ENCODE measurements at regions not wholly inside any gene's neighbourhood (a gene's known extent, or its start where the extent isn't known, plus 50 kb on each side); places are given as distances from the start of the nearest gene placed in this dataset.

- TF ChIP-seq NKRF (conservative IDR thresholded peaks at IDR 0.05) (no peak), SIX5 (IDR thresholded peaks at IDR 0.05; ENCODE audit: low read depth, low read length, severe bottlenecking) (no peak), RFX5 (IDR thresholded peaks at IDR 0.05; ENCODE audit: low read depth, low read length) (no peak), NR2C1 (IDR thresholded peaks at IDR 0.05) (no peak), ZNF207 (IDR thresholded peaks at IDR 0.05; ENCODE audit: borderline replicate concordance) (no peak), PAX8 (IDR thresholded peaks at IDR 0.05) (no peak)
- TF ChIP-seq, protein P1, sequence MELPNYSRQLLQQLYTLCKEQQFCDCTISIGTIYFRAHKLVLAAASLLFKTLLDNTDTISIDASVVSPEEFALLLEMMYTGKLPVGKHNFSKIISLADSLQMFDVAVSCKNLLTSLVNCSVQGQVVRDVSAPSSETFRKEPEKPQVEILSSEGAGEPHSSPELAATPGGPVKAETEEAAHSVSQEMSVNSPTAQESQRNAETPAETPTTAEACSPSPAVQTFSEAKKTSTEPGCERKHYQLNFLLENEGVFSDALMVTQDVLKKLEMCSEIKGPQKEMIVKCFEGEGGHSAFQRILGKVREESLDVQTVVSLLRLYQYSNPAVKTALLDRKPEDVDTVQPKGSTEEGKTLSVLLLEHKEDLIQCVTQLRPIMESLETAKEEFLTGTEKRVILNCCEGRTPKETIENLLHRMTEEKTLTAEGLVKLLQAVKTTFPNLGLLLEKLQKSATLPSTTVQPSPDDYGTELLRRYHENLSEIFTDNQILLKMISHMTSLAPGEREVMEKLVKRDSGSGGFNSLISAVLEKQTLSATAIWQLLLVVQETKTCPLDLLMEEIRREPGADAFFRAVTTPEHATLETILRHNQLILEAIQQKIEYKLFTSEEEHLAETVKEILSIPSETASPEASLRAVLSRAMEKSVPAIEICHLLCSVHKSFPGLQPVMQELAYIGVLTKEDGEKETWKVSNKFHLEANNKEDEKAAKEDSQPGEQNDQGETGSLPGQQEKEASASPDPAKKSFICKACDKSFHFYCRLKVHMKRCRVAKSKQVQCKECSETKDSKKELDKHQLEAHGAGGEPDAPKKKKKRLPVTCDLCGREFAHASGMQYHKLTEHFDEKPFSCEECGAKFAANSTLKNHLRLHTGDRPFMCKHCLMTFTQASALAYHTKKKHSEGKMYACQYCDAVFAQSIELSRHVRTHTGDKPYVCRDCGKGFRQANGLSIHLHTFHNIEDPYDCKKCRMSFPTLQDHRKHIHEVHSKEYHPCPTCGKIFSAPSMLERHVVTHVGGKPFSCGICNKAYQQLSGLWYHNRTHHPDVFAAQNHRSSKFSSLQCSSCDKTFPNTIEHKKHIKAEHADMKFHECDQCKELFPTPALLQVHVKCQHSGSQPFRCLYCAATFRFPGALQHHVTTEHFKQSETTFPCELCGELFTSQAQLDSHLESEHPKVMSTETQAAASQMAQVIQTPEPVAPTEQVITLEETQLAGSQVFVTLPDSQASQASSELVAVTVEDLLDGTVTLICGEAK (IDR thresholded peaks at IDR 0.05; ENCODE audit: borderline replicate concordance) = no peak
These were observed 421.6 kb upstream of the PIK3R1 start (continued) for GRCh38 chr5:67793966-67794365.

DNA sequence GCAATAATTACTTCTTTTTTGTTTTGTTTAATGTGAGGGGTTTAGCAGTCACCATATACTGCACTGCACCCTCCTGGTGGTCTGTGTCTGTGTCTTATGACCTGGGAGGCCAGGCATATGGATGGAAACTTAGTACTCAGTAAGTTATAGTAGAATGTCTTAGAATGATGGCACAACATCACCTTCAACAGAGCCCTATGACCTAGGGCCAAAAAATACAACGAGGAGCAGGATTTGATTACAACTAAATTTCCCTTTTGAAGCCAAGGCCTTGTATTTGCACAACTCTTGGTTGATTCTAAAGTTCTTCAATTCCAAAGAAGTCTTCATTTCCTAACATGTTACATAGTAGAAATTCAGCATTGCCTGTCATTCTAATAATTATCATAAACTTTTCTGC lies 422.1 kb upstream of the PIK3R1 start:
- ATAC-seq = no peak
- Histone ChIP-seq H3K27me3 (replicated peaks in 1 of 2; ENCODE audit: control insufficient read depth in 2 of 2, insufficient read depth in 2 of 2, low read length in 1 of 2) (no peaks in the 10 kb centered on the region), H4K20me1 (ENCODE audit: control insufficient read depth, insufficient read depth) (no peaks in the 10 kb centered on the region), H3K9me3 (replicated peaks; ENCODE audit: control insufficient read depth, insufficient read depth, low read length) (no peaks in the 10 kb centered on the region), H3K9ac (ENCODE audit: control insufficient read depth, insufficient read depth, low read length) (no peak overlapping the region), H3K4me3 (no peak overlapping the region), H3K4me2 (ENCODE audit: control insufficient read depth, insufficient read depth) (no peak overlapping the region), H2AFZ (ENCODE audit: control insufficient read depth, low read depth, low read length) (no peak overlapping the region), H3K4me1 (ENCODE audit: control insufficient read depth, insufficient read depth, low read length) (no peaks in the 10 kb centered on the region), H3K36me3 (ENCODE audit: control insufficient read depth in 2 of 2, insufficient read depth in 2 of 2, low read length in 1 of 2) (no peaks in the 10 kb centered on the region), H3K79me2 (ENCODE audit: control insufficient read depth, insufficient read depth, low read length) (no peaks in the 10 kb centered on the region), H3K27ac (ENCODE audit: control insufficient read depth, insufficient read depth) (no peak overlapping the region)
- DNase-seq (ENCODE audit: low read depth, low spot score) = no peak
- intact Hi-C loops (cut with micrococcal nuclease; ENCODE audit: unreplicated experiment) = no loop called here
- ChIA-PET SMC1A (ENCODE audit: uncharacterized antibody, unreplicated experiment) (interaction anchor here (1.5 kb wide), 1 partner anchor 65 kb away, joined by 3 read pairs; no protein-coding TSS in a partner anchor), RAD21 (ENCODE audit: unreplicated experiment) (no interaction called here), POLR2A (no interaction called here), CTCF (no interaction called here)
- whole genome bisulfite sequencing (ENCODE audit: insufficient coverage, insufficient replicate concordance, low lambda C conversion rate, missing lambda C conversion rate) = 0% methylated on average over 1 of the region's 1 CpG
- in situ Hi-C loops (cut with MboI) = no loop called here
- FAIRE-seq = no peak
- BruUV-seq (replicated peaks) = no TSS peak
- no peak for TF ChIP-seq MTA3 (IDR thresholded peaks at IDR 0.05; ENCODE audit: borderline replicate concordance, low read length)
- TF ChIP-seq TCF12 (IDR thresholded peaks at IDR 0.05; ENCODE audit: low read depth, low read length) = no peak
- TF ChIP-seq RBBP5 (conservative IDR thresholded peaks at IDR 0.05) = no peak
- no peak for TF ChIP-seq CTCF (IDR thresholded peaks at IDR 0.05 in 2 of 3, conservative IDR thresholded peaks at IDR 0.05 in 1 of 3; ENCODE audit: control insufficient read depth in 2 of 3, extremely low read depth in 1 of 3, insufficient read depth in 1 of 3, low read depth in 3 of 3, low read length in 3 of 3)
- no peak for TF ChIP-seq CBX5 (IDR thresholded peaks at IDR 0.05; ENCODE audit: low read depth)
- TF ChIP-seq SRF (IDR thresholded peaks at IDR 0.05; ENCODE audit: low read depth in 2 of 2, low read length in 2 of 2) = no peak
- TF ChIP-seq ZBED1 (IDR thresholded peaks at IDR 0.05; ENCODE audit: borderline replicate concordance) = no peak
- TF ChIP-seq EED (IDR thresholded peaks at IDR 0.05; ENCODE audit: low read depth) = no peak
- TF ChIP-seq GABPA (IDR thresholded peaks at IDR 0.05; ENCODE audit: low read depth) = no peak
- TF ChIP-seq POLR2A (IDR thresholded peaks at IDR 0.05; ENCODE audit: low read depth, low read length) = no peak
- no peak for TF ChIP-seq ETV6 (conservative IDR thresholded peaks at IDR 0.05 in 1 of 2, IDR thresholded peaks at IDR 0.05 in 1 of 2; ENCODE audit: borderline replicate concordance in 1 of 2, low read depth in 1 of 2)
